Spleen (tissue), 11 donors: ENCODE measurements at regions not wholly inside any gene's neighbourhood (a gene's known extent, or its start where the extent isn't known, plus 50 kb on each side); places are given as distances from the start of the nearest gene placed in this dataset.

Experiments used
- DNase-seq: peaks from one replicate; pipeline ENCODE4 v3.0.0-alpha.2; 2020
- H3K27ac ChIP-seq, 8 donors: fragments of 200-600 bp; sonication (generic) in 7 of 8; 1 replicate in 4 of 8; 2 replicates in 4 of 8; pipeline versions ENCODE4 v1.5.0 to v1.8.0; 2016 to 2021; ENCODE audit warnings: inconsistent platforms in 4 of 8, mild to moderate bottlenecking in 4 of 8, moderate library complexity in 1 of 8
- H3K27me3 ChIP-seq, 7 donors: fragments of 200-600 bp; sonication (generic) in 6 of 7; replicated peaks in 1 of 7; 1 replicate in 4 of 7; 2 replicates in 3 of 7; pipeline versions ENCODE4 v1.5.0 to v1.8.0; 2016 to 2021; ENCODE audit warnings: inconsistent platforms in 3 of 7, mild to moderate bottlenecking in 1 of 7
- H3K36me3 ChIP-seq, 6 donors: fragments of 200-600 bp; sonication (generic) in 5 of 6; 1 replicate in 4 of 6; 2 replicates in 2 of 6; pipeline versions ENCODE4 v1.5.0 to v1.8.0; 2016 to 2021; ENCODE audit warnings: inconsistent platforms in 2 of 6
- H3K4me1 ChIP-seq, 6 donors: fragments of 200-600 bp; sonication (generic) in 5 of 6; 1 replicate in 3 of 6; 2 replicates in 3 of 6; pipeline versions ENCODE4 v1.5.0 to v1.8.0; 2016 to 2021; ENCODE audit warnings: inconsistent platforms in 3 of 6
- H3K4me3 ChIP-seq, 8 donors: fragments of 200-600 bp; sonication (generic) in 7 of 8; 1 replicate in 4 of 8; 2 replicates in 4 of 8; pipeline versions ENCODE4 v1.5.0 to v1.8.0; 2016 to 2021; ENCODE audit warnings: inconsistent platforms in 4 of 8, mild to moderate bottlenecking in 4 of 8, moderate library complexity in 2 of 8
- H3K9me3 ChIP-seq, 8 donors: fragments of 200-600 bp; sonication (generic) in 7 of 8; 1 replicate in 4 of 8; 2 replicates in 4 of 8; pipeline versions ENCODE4 v1.5.0 to v1.8.0; 2016 to 2021; ENCODE audit warnings: inconsistent platforms in 4 of 8
- CTCF ChIP-seq, 11 experiments: fragments of 200-600 bp in 7 of 11; fragments of 450-650 bp in 4 of 11; sonication (generic) in 4 of 11; IDR thresholded peaks in 8 of 11; conservative IDR thresholded peaks in 3 of 11; 1 replicate in 7 of 11; 2 replicates in 4 of 11; pipeline versions ENCODE4 v1.4.0 to v1.8.0; 2016 to 2021; ENCODE audit warnings: antibody characterized with exemption in 11 of 11, inconsistent platforms in 4 of 11, mild to moderate bottlenecking in 1 of 11
- POLR2A ChIP-seq, 3 donors: fragments of 450-650 bp; IDR thresholded peaks; one replicate each; pipeline ENCODE4 v1.5.1; 2017; ENCODE audit warnings: antibody characterized with exemption in 3 of 3, mild to moderate bottlenecking in 1 of 3
- POLR2AphosphoS5 ChIP-seq, 3 donors: sonication (generic); formaldehyde crosslinking; IDR thresholded peaks; one replicate each; pipeline ENCODE4 v1.5.1; 2017; ENCODE audit warnings: antibody characterized with exemption in 3 of 3
- WGBS, 5 donors: extraction: QIAGEN DNeasy Blood & Tissue Kit in 3 of 5; methylation state at CpG; one replicate each; pipeline versions ENCODE4 v1.1.5 to v1.1.7; 2013 to 2018; 5-methylcytosine and 5-hydroxymethylcytosine counted together
- intact Hi-C: fragments of 100-400 bp; cut with DNase I; formaldehyde crosslinking; loops from one replicate; pipeline ENCODE4 v1.15.0; 2023; ENCODE audit warnings: low total_unique reads
- donor health status: healthy with polysubstance abuse.
- donor health status: DM: no; HTN: no; CAD: no; lungs with moderate emphysema.
- donor health status: DM: no; HTN: no; CAD: no.
- donor health status: Bipolar disorder and iron deficiency.
- donor health status: healthy.
- donor health status: DM: no; HTN: no; CAD: no.
- donor health status: DM: yes; HTN: yes; CAD: no.

DNA sequence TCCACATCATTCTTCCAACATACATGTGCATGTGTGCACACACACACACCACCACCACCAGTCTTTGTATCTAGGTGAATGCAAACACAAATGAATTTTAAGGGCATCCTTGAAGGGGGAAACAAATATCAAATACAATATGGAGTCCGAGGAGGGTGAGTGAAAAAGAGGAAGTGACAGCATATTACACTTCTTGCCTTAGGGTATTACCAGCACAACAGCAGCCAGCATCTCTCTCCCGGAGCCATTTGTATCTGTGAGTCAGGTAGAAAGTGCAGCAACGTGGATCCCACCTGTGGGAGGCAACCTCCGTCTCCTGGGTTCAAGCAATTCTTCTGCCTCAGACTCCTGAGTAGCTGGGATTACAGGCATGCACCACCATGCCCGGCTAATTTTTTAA lies 483.2 kb downstream of the SMARCA1 start:
- WGBS, 5 donors, result 68 to 93% (median 79%) methylated on average over 5 of the region's 5 CpGs
- H3K27me3 ChIP-seq, result no peaks in the 10 kb centered on the region
- DNase-seq, result no peak
- no peaks in the 10 kb centered on the region for H3K4me1 ChIP-seq
- H3K4me3 ChIP-seq, result no peak overlapping the region
- no peaks in the 10 kb centered on the region for H3K9me3 ChIP-seq
- H3K27ac ChIP-seq, result no peak overlapping the region
- intact Hi-C loops, result no loop called here
- H3K36me3 ChIP-seq, result no peaks in the 10 kb centered on the region
- TF ChIP-seq POLR2A (IDR thresholded peaks at IDR 0.05) (no peak), POLR2AphosphoS5 (IDR thresholded peaks at IDR 0.05) (no peak), CTCF (IDR thresholded peaks at IDR 0.05 in 8 of 11, conservative IDR thresholded peaks at IDR 0.05 in 3 of 11) (no peak)

DNA sequence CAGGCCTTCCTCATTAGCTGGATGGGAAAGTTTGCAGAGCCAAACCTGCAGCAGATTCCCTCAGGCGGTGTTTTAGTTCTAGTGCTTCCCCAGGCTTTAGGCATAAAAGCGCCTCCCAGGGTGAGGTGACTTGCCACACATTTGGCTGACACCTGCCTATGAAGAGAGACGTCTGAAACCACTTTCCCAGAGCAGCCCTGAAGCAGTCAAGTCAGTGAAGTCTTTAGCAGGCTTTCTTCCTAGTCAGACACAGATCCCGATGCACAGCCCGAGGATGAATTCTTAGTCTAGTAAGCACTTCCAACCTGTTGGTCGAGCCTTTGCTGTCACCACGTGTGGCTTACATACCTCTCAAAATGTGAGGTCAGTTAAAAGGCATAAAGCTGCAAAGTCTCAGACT lies 484.1 kb downstream of the SMARCA1 start:
- no peak for DNase-seq
- intact Hi-C loops, result no loop called here

DNA sequence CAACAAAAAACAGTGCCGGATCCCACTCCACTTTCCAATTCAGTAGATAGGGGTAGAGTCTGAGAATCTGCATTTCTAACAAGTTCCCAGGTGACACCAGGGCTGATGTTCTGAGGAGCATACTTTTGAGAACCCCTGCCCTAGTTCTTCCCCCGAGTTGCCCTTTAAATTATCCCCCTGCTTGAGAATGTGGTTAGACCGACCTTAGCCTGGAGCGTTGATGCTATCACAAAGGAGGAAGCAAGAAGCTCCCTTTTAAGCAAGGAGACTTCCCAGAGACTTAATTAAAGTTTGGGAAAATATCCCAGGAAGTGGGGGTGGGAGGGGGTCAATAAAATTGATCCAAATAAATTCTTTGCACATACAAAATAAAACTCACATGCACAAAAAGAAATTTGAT lies 485.9 kb downstream of the SMARCA1 start:
- Histone ChIP-seq H3K4me1 (no peaks in the 10 kb centered on the region), H3K4me3 (no peak overlapping the region), H3K36me3 (no peaks in the 10 kb centered on the region), H3K27me3 (no peaks in the 10 kb centered on the region), H3K9me3 (no peaks in the 10 kb centered on the region), H3K27ac (no peak overlapping the region)
- no peak for DNase-seq
- TF ChIP-seq POLR2AphosphoS5 (IDR thresholded peaks at IDR 0.05), result no peak
- TF ChIP-seq POLR2A (IDR thresholded peaks at IDR 0.05), result no peak
- no peak for TF ChIP-seq CTCF (IDR thresholded peaks at IDR 0.05 in 8 of 11, conservative IDR thresholded peaks at IDR 0.05 in 3 of 11)
- intact Hi-C loops, result no loop called here
- WGBS, 5 donors, result 57 to 74% (median 68%) methylated on average over 4 of the region's 4 CpGs

More for the DNA sequence above, 484.1 kb downstream of the SMARCA1 start:
- no peak for TF ChIP-seq POLR2AphosphoS5 (IDR thresholded peaks at IDR 0.05)
- no peak for TF ChIP-seq CTCF (IDR thresholded peaks at IDR 0.05 in 8 of 11, conservative IDR thresholded peaks at IDR 0.05 in 3 of 11)
- TF ChIP-seq POLR2A (IDR thresholded peaks at IDR 0.05), result no peak
- Histone ChIP-seq H3K27ac (no peak overlapping the region), H3K36me3 (no peaks in the 10 kb centered on the region), H3K4me3 (no peak overlapping the region), H3K4me1 (no peaks in the 10 kb centered on the region), H3K27me3 (no peaks in the 10 kb centered on the region), H3K9me3 (no peaks in the 10 kb centered on the region)
- WGBS, 5 donors, result 72 to 81% (median 74%) methylated on average over 7 of the region's 7 CpGs

- H3K4me1 ChIP-seq, result no peaks in the 10 kb centered on the region
- no peaks in the 10 kb centered on the region for H3K36me3 ChIP-seq
- no peak overlapping the region for H3K27ac ChIP-seq
- DNase-seq, result no peak
- TF ChIP-seq POLR2AphosphoS5 (IDR thresholded peaks at IDR 0.05), result no peak
- H3K9me3 ChIP-seq, result no peaks in the 10 kb centered on the region
- no peak overlapping the region for H3K4me3 ChIP-seq
- no peaks in the 10 kb centered on the region for H3K27me3 ChIP-seq
- intact Hi-C loops, result no loop called here
Observed at GRCh38 chrX:129035180-129035579, 488.1 kb downstream of the SMARCA1 start.

DNA sequence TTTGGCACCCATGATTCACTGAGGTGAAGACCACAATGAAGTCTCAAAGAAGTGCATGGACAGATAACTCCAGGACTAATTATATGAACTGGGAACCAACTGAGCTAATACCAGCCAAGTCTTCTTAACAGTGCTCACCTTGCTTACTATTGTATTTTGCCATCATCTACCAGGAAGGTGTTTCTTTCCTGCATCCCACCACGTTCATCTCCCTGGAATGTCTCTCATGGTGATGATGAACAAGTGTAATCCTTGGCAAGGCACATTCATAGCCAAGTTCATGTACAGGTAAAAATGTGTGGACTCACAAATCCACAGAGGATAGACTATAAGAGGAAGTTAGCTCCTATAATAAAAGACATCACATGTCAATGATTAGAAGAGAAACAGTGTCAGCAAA lies 489.1 kb downstream of the SMARCA1 start:
- WGBS, 5 donors, result 35 to 69% (median 56%) methylated on average over 1 of the region's 1 CpG
- H3K27ac ChIP-seq, result no peak overlapping the region
- no peak overlapping the region for H3K4me3 ChIP-seq
- no peaks in the 10 kb centered on the region for H3K4me1 ChIP-seq
- no peaks in the 10 kb centered on the region for H3K27me3 ChIP-seq
- intact Hi-C loops, result no loop called here
- DNase-seq, result no peak
- H3K36me3 ChIP-seq, result no peaks in the 10 kb centered on the region
- no peaks in the 10 kb centered on the region for H3K9me3 ChIP-seq
- TF ChIP-seq POLR2A (IDR thresholded peaks at IDR 0.05) (no peak), POLR2AphosphoS5 (IDR thresholded peaks at IDR 0.05) (no peak), CTCF (IDR thresholded peaks at IDR 0.05 in 8 of 11, conservative IDR thresholded peaks at IDR 0.05 in 3 of 11) (no peak)
